Endothelial cell of umbilical vein (primary cell): ENCODE measurements at regions not wholly inside any gene's neighbourhood (a gene's known extent, or its start where the extent isn't known, plus 50 kb on each side); places are given as distances from the start of the nearest gene placed in this dataset.

ENCODE experiments used
- BruUV-seq: library from RNA; stranded (reverse); fragments of 400-500 nt; replicated peaks from 2 replicates; lab custom pipeline; 2021; lab: Mats Ljungman, UMichigan
- CTCF ChIA-PET: fragments of 300-600, 350-600 bp; sonication (Branson Sonifier 250); formaldehyde crosslinking; loops from one replicate; lab custom pipeline; 2021; ENCODE audit warnings: antibody characterized with exemption, inconsistent platforms; lab: Charles Lee
- POLR2A ChIA-PET: fragments of 300-600, 350-600 bp; sonication (Branson Sonifier 250); formaldehyde crosslinking; loops from one replicate; lab custom pipeline; 2021; ENCODE audit warnings: antibody characterized with exemption, inconsistent platforms; lab: Charles Lee
- DNase-seq: peaks from one replicate; pipeline ENCODE4 v3.0.0-alpha.2; 2011; ENCODE audit warnings: low read depth, low spot score
- FAIRE-seq: peaks from 2 replicates; lab custom pipeline; 2011; peaks lifted over from hg19 to GRCh38; lab: Jason Lieb, UNC
- H2AFZ ChIP-seq: 2 replicates; pipeline ENCODE4 v1.6.0; 2012; ENCODE audit warnings: low read depth, low read length, control low read depth, inconsistent platforms
- H3K27ac ChIP-seq: 2 replicates; pipeline ENCODE4 v1.5.1; 2011; ENCODE audit warnings: low read depth, mild to moderate bottlenecking, control low read depth, low read length, moderate library complexity; ENCODE audit not compliant: insufficient read depth
- H3K27me3 ChIP-seq, 2 experiments: 2 replicates each; pipeline versions ENCODE4 v1.6.0 to v1.6.1; 2011; ENCODE audit warnings: low read length in 2 of 2, mixed read lengths in 1 of 2; ENCODE audit not compliant: control insufficient read depth in 2 of 2, insufficient read depth in 2 of 2
- H3K36me3 ChIP-seq, 2 experiments: 2 replicates in 1 of 2; 3 replicates in 1 of 2; pipeline ENCODE4 v1.5.1; 2011; ENCODE audit warnings: low read length in 2 of 2, mild to moderate bottlenecking in 1 of 2, moderate library complexity in 1 of 2; ENCODE audit not compliant: control insufficient read depth in 2 of 2, insufficient read depth in 2 of 2; ENCODE audit errors: extremely low read depth in 1 of 2
- H3K4me1 ChIP-seq: 3 replicates; pipeline ENCODE4 v1.5.1; 2011; ENCODE audit warnings: mild to moderate bottlenecking, low read length; ENCODE audit not compliant: control insufficient read depth, insufficient read depth; ENCODE audit errors: extremely low read depth
- H3K4me2 ChIP-seq: 2 replicates; pipeline ENCODE4 v1.6.1; 2011; ENCODE audit warnings: low read length, control low read depth, mixed read lengths; ENCODE audit not compliant: insufficient read depth
- H3K4me3 ChIP-seq, 3 experiments: fragments of 200-600 bp in 1 of 3; sonication (generic), shearing (Covaris generic) in 1 of 3; replicated peaks in 1 of 3; 2 replicates each; pipeline ENCODE4 v1.5.1; 2011 to 2016; ENCODE audit warnings: control low read depth in 3 of 3, low read length in 3 of 3, mild to moderate bottlenecking in 2 of 3, inconsistent platforms in 1 of 3, low read depth in 1 of 3, moderate library complexity in 1 of 3; ENCODE audit not compliant: insufficient read depth in 1 of 3
- H3K79me2 ChIP-seq: 2 replicates; pipeline ENCODE4 v1.6.0; 2012; ENCODE audit warnings: low read length, inconsistent platforms; ENCODE audit not compliant: control insufficient read depth, insufficient read depth
- H3K9ac ChIP-seq: replicated peaks from 2 replicates; pipeline ENCODE3; 2011; ENCODE audit warnings: low read length, control low read depth; ENCODE audit not compliant: insufficient read depth; ENCODE audit errors: extremely low read depth
- H3K9me1 ChIP-seq: replicated peaks from 3 replicates; pipeline ENCODE4 v1.6.0; 2011; ENCODE audit warnings: mild to moderate bottlenecking, low read length; ENCODE audit not compliant: control insufficient read depth, insufficient read depth; ENCODE audit errors: extremely low read depth
- H3K9me3 ChIP-seq: replicated peaks from 2 replicates; pipeline ENCODE4 v1.5.1; 2012; ENCODE audit warnings: low read length, inconsistent platforms; ENCODE audit not compliant: control insufficient read depth, insufficient read depth
- H4K20me1 ChIP-seq: replicated peaks from 2 replicates; pipeline ENCODE3; 2011; ENCODE audit warnings: mild to moderate bottlenecking, low read length; ENCODE audit not compliant: control insufficient read depth, insufficient read depth; ENCODE audit errors: extremely low read depth
- CTCF ChIP-seq, 2 donors: IDR thresholded peaks; 1 replicate in 1 of 2; 2 replicates in 1 of 2; pipeline ENCODE4 v1.5.1; 2011; ENCODE audit warnings: low read length in 2 of 2, mild to moderate bottlenecking in 2 of 2, moderate library complexity in 2 of 2, control low read depth in 1 of 2, inconsistent platforms in 1 of 2, low read depth in 1 of 2; ENCODE audit not compliant: insufficient read depth in 1 of 2; ENCODE audit errors: extremely low read depth in 1 of 2
- EZH2 ChIP-seq: IDR thresholded peaks from 2 replicates; pipeline ENCODE4 v1.6.1; 2012; ENCODE audit warnings: borderline replicate concordance, low read depth, mild to moderate bottlenecking, moderate library complexity, low read length, inconsistent platforms; ENCODE audit not compliant: severe bottlenecking
- FOS ChIP-seq: IDR thresholded peaks from 2 replicates; pipeline ENCODE4 v1.6.1; 2011; ENCODE audit warnings: mild to moderate bottlenecking, low read length, moderate library complexity, borderline replicate concordance; ENCODE audit not compliant: insufficient read depth
- GATA2 ChIP-seq: IDR thresholded peaks from 2 replicates; pipeline ENCODE4 v1.7.0; 2011; ENCODE audit warnings: low read depth, mild to moderate bottlenecking, moderate library complexity, mixed read lengths, low read length; ENCODE audit not compliant: insufficient read length, insufficient read depth
- MAX ChIP-seq: IDR thresholded peaks from 2 replicates; pipeline ENCODE4 v1.6.1; 2011; ENCODE audit not compliant: insufficient read depth, insufficient read length
- MYC ChIP-seq: IDR thresholded peaks from one replicate; pipeline ENCODE4 v1.6.1; 2011; ENCODE audit warnings: mild to moderate bottlenecking, low read depth, low read length
- POLR2A ChIP-seq: IDR thresholded peaks from 2 replicates; pipeline ENCODE4 v1.6.1; 2012; ENCODE audit warnings: low read depth, mild to moderate bottlenecking, control low read depth, low read length
- POLR2AphosphoS5 ChIP-seq: IDR thresholded peaks from 2 replicates; pipeline ENCODE4 v1.6.1; 2012; ENCODE audit warnings: low read depth, mild to moderate bottlenecking, control low read depth, low read length, moderate library complexity; ENCODE audit not compliant: insufficient read depth
- dilution Hi-C: fragments of 300-500 bp; cut with MboI; formaldehyde crosslinking; loops from one replicate; pipeline ENCODE4 v1.15.0; 2019; ENCODE audit warnings: low sequenced_read_pairs; ENCODE audit not compliant: extremely low pct_ligation_motif_present
- intact Hi-C: fragments of 100-400 bp; cut with micrococcal nuclease; formaldehyde crosslinking; loops from one replicate; pipeline ENCODE4 v1.10.0; 2022

GRCh38 chr7:118845791-118846190, 621.3 kb downstream of the ANKRD7 start:
- Histone ChIP-seq H3K27me3 (no peaks in the 10 kb centered on the region), H3K79me2 (no peaks in the 10 kb centered on the region), H3K36me3 (no peaks in the 10 kb centered on the region), H3K9me3 (peaks cover 2% of the 10 kb centered on the region), H3K9ac (no peak overlapping the region), H3K9me1 (no peaks in the 10 kb centered on the region), H3K4me3 (no peak overlapping the region), H4K20me1 (no peaks in the 10 kb centered on the region), H3K4me1 (no peaks in the 10 kb centered on the region), H3K4me2 (no peak overlapping the region), H2AFZ (no peak overlapping the region), H3K27ac (no peak overlapping the region)
- no peak for FAIRE-seq
- BruUV-seq = no TSS peak
- ChIA-PET CTCF (no interaction called here), POLR2A (no interaction called here)
- dilution Hi-C loops (no loop called here), intact Hi-C loops (no loop called here)
- TF ChIP-seq POLR2AphosphoS5 (no peak), EZH2 (no peak), POLR2A (no peak), MAX (no peak), GATA2 (no peak), FOS (no peak), MYC (no peak), CTCF (IDR thresholded peaks at IDR 0.05; ENCODE audit: extremely low read depth in 1 of 2, insufficient read depth in 1 of 2, low read depth in 1 of 2, low read length in 2 of 2) (no peak)
- DNase-seq = no peak
